LNCaP clone FGC (cell line): ENCODE measurements at regions not wholly inside any gene's neighbourhood (a gene's known extent, or its start where the extent isn't known, plus 50 kb on each side); places are given as distances from the start of the nearest gene placed in this dataset.
A peak's percentile ranks its signal among the peaks of the same experiment; 100 is the strongest.
"Not testable (repeated sequence)": the region's sequence is repeated elsewhere in the genome, so short reads cannot be mapped to it uniquely, and the experiment has no call there.

Experiments used
- DNase-seq: peaks from one replicate; pipeline ENCODE4 v3.0.0-alpha.2; 2011; ENCODE audit warnings: low read depth
- H3K4me3 ChIP-seq: 2 replicates; pipeline ENCODE4 v1.5.1; 2011; ENCODE audit warnings: mild to moderate bottlenecking, low read depth, low read length, control low read depth
- TF ChIP-seq, protein P1 (sequence below): IDR thresholded peaks from 2 replicates; pipeline ENCODE4 v1.5.1; 2012; ENCODE audit warnings: mild to moderate bottlenecking; ENCODE audit not compliant: control insufficient read depth, insufficient read depth; ENCODE audit errors: extremely low read depth

DNA sequence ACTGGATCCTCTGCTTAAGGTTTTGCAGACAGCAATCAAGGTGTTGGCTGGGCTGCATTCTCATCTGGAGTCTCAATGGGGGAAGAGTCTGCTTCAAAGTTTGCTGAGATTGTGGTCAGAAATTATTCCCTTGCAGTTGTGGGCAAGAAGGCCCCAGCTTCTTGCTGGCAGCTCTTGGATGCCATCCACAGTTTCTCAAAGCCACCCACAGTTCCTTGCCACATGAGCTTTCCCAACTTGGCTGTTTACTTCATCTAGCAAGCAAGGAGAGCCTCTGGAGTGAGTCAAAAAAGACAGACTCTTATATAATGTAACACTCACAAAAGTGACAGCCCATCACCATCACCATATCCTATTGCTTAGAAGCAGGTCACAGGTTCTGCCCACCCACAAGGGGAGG is 62.1 kb upstream of the ABHD2 start:
- DNase-seq: no peak
- TF ChIP-seq, protein P1, sequence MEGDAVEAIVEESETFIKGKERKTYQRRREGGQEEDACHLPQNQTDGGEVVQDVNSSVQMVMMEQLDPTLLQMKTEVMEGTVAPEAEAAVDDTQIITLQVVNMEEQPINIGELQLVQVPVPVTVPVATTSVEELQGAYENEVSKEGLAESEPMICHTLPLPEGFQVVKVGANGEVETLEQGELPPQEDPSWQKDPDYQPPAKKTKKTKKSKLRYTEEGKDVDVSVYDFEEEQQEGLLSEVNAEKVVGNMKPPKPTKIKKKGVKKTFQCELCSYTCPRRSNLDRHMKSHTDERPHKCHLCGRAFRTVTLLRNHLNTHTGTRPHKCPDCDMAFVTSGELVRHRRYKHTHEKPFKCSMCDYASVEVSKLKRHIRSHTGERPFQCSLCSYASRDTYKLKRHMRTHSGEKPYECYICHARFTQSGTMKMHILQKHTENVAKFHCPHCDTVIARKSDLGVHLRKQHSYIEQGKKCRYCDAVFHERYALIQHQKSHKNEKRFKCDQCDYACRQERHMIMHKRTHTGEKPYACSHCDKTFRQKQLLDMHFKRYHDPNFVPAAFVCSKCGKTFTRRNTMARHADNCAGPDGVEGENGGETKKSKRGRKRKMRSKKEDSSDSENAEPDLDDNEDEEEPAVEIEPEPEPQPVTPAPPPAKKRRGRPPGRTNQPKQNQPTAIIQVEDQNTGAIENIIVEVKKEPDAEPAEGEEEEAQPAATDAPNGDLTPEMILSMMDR: no peak
- H3K4me3 ChIP-seq: no peak overlapping the region

- H3K4me3 ChIP-seq: no peak overlapping the region
- TF ChIP-seq, protein P1: no peak
- DNase-seq: no peak
Observed at GRCh38 chr15:89028036-89028435, 60.2 kb upstream of the ABHD2 start.

GRCh38 chr15:89030311-89030710 is 57.9 kb upstream of the ABHD2 start:
- TF ChIP-seq, protein P1: no peak
- DNase-seq: no peak
- no peak overlapping the region for H3K4me3 ChIP-seq

GRCh38 chr15:89031637-89032285 is 56.5 kb upstream of the ABHD2 start:
- not testable (repeated sequence) for H3K4me3 ChIP-seq

DNA sequence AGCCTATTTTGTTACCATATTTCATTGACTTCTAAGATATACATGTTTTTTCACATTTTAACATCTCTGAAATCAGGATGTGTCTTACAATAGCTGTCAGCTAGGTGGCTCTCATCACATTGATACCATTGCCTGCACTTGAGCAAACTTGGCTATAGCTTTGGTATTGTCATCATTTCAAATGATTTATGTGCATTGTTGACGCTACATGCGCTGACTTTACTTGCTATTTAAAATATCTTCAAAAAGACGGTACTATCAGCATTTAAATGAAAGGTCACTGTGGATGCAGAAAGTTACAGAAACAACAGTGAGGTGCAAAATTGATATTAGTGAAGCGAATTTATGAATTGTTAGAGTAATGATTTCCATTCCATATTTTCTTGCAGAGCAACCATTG is 54.0 kb upstream of the ABHD2 start:
- no peak for DNase-seq
- TF ChIP-seq, protein P1: peak; percentile 81

More at GRCh38 chr15:89031637-89032285, 56.5 kb upstream of the ABHD2 start:
- DNase-seq: not testable (repeated sequence)

DNA sequence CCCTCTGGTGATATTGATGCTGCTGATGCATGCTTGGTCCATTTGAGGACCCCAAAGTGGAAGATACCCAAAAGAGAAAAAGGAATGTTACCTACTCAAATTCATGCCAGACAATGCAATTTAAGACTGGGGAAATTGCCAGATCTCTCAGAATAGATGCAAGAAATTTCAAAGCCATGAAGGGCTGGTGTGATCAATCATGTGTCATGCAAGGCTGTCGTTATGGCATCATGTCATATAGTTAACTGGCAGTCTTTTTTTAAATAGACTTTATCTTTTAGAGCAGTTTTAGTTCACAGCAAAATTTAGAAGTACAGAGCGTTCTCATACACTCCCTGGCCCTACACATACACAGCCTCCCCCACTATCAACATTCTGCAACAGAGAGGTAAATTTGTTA is 53.1 kb upstream of the ABHD2 start:
- TF ChIP-seq, protein P1: no peak
- DNase-seq: no peak
- no peak overlapping the region for H3K4me3 ChIP-seq

More for the DNA sequence above, 54.0 kb upstream of the ABHD2 start:
- no peak overlapping the region for H3K4me3 ChIP-seq

- DNase-seq: no peak
- no peak overlapping the region for H3K4me3 ChIP-seq
- TF ChIP-seq, protein P1: no peak
Observed at GRCh38 chr15:89035658-89036057, 52.6 kb upstream of the ABHD2 start.

- TF ChIP-seq, protein P1: no peak
- DNase-seq: no peak
- H3K4me3 ChIP-seq: no peak overlapping the region
Observed at GRCh38 chr15:89038146-89038545, 50.1 kb upstream of the ABHD2 start.
